ENCODE measurements at regions not wholly inside any gene's neighbourhood (a gene's known extent, or its start where the extent isn't known, plus 50 kb on each side); places are given as distances from the start of the nearest gene placed in this dataset.
"Not testable (repeated sequence)": the region's sequence is repeated elsewhere in the genome, so short reads cannot be mapped to it uniquely, and the experiment has no call there.

DNA sequence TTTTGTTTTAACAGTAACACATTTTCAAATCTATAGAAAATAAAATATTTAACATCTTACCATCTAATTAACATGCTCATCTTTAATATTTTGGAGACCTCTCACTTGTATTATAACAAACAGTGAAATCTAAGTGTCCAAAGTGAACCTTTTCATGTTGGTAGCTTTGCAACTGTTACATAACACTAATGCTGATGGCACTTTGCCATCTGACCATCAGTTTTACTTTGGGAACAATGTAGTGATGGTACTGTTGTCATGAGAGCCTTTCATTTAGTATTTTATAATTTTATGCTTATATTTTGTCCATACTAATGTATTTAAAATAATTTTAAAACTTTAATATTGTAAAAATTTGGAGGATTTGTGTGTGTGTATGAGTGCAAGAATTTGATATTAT is 1017.0 kb upstream of the KCND2 start:
- ATAC-seq (ENCODE audit: low read depth) (no peak), DNase-seq (no peak)
- Mint-ChIP-seq H3K4me3 (no peak overlapping the region), H3K27ac (no peak overlapping the region), H3K27me3 (no peaks in the 10 kb centered on the region), H3K9me3 (ENCODE audit: insufficient read depth) (no peaks in the 10 kb centered on the region), H3K4me1 (no peaks in the 10 kb centered on the region)
- ChIA-PET CTCF (no interaction called here), POLR2A (no interaction called here)
- Histone ChIP-seq H3K27ac (ENCODE audit: low read length in 2 of 2) (no peak overlapping the region), H3K4me2 (replicated peaks; ENCODE audit: low read depth, low read length, poor library complexity, severe bottlenecking) (no peak overlapping the region), H4K20me1 (ENCODE audit: control insufficient read depth, insufficient read depth, low read length, poor library complexity, severe bottlenecking) (no peaks in the 10 kb centered on the region), H3K4me3 (ENCODE audit: control extremely low read depth in 1 of 5, extremely low read depth in 1 of 5, insufficient read depth in 1 of 5, low read depth in 2 of 5, low read length in 4 of 5) (no peak overlapping the region), H3K79me2 (ENCODE audit: control insufficient read depth, insufficient read depth, low read length) (no peaks in the 10 kb centered on the region), H3K4me1 (ENCODE audit: control insufficient read depth in 2 of 2, insufficient read depth in 2 of 2, low read length in 2 of 2) (no peaks in the 10 kb centered on the region), H3K9ac (ENCODE audit: low read length) (no peak overlapping the region), H3K27me3 (replicated peaks in 1 of 4; ENCODE audit: control extremely low read depth in 1 of 4, control insufficient read depth in 3 of 4, insufficient read depth in 4 of 4, low read length in 3 of 4) (no peaks in the 10 kb centered on the region), H2AFZ (ENCODE audit: insufficient read depth, low read depth, low read length, poor library complexity, severe bottlenecking) (no peak overlapping the region), H3K9me3 (ENCODE audit: control extremely low read depth in 1 of 3, control insufficient read depth in 2 of 3, insufficient read depth in 1 of 3, low read length in 2 of 3) (no peaks in the 10 kb centered on the region), H3K36me3 (replicated peaks in 1 of 2; ENCODE audit: control extremely low read depth in 1 of 2, control insufficient read depth in 1 of 2, extremely low read depth in 1 of 2, insufficient read depth in 2 of 2, low read length in 1 of 2) (no peaks in the 10 kb centered on the region)
- intact Hi-C loops (cut with micrococcal nuclease), result no loop called here
- TF ChIP-seq EZH2 (IDR thresholded peaks at IDR 0.05; ENCODE audit: borderline replicate concordance, insufficient read depth, low read depth, low read length, poor library complexity, severe bottlenecking), result no peak
- TF ChIP-seq CTCF (IDR thresholded peaks at IDR 0.05), result no peak

DNA sequence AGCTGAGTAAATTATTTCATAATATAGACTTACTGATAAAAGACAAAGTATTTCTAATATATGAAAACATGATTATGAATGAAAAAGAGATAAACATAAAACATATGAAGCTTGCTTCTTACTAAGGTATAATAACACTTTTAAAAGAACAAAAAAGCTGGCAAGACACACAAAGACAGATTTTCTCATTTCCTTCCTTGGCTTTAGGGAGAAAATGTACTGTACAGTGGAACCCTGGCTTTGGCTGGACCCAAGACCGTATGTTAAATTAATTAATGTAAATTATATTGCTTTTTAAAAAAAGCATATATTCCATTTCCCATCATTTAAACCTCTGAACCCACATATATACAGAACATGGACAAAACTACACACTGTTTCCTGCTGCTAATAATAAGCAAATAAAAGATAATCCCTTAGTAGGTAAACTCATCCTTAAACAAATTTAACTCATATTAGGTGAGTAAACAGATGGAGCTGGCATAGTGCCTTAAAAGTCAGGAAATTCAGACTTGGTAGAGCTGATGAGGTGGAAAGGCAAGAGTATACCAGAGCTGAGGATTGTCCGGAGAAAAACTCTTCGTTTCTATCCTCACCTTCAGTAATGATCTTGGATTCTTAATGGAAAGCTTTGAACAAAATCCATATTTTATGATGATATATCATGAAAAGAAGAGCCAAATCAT is 1016.4 kb upstream of the KCND2 start:
- Histone ChIP-seq H3K27me3 (replicated peaks in 1 of 4; ENCODE audit: control extremely low read depth in 1 of 4, control insufficient read depth in 3 of 4, insufficient read depth in 4 of 4, low read length in 3 of 4) (no peaks in the 10 kb centered on the region), H3K4me2 (replicated peaks; ENCODE audit: low read depth, low read length, poor library complexity, severe bottlenecking) (no peak overlapping the region), H2AFZ (ENCODE audit: insufficient read depth, low read depth, low read length, poor library complexity, severe bottlenecking) (no peak overlapping the region), H3K36me3 (replicated peaks in 1 of 2; ENCODE audit: control extremely low read depth in 1 of 2, control insufficient read depth in 1 of 2, extremely low read depth in 1 of 2, insufficient read depth in 2 of 2, low read length in 1 of 2) (no peaks in the 10 kb centered on the region), H3K9ac (ENCODE audit: low read length) (no peak overlapping the region), H3K9me3 (ENCODE audit: control extremely low read depth in 1 of 3, control insufficient read depth in 2 of 3, insufficient read depth in 1 of 3, low read length in 2 of 3) (no peaks in the 10 kb centered on the region), H3K27ac (ENCODE audit: low read length in 2 of 2) (no peak overlapping the region), H3K4me3 (ENCODE audit: control extremely low read depth in 1 of 5, extremely low read depth in 1 of 5, insufficient read depth in 1 of 5, low read depth in 2 of 5, low read length in 4 of 5) (no peak overlapping the region), H4K20me1 (ENCODE audit: control insufficient read depth, insufficient read depth, low read length, poor library complexity, severe bottlenecking) (no peaks in the 10 kb centered on the region), H3K4me1 (ENCODE audit: control insufficient read depth in 2 of 2, insufficient read depth in 2 of 2, low read length in 2 of 2) (no peaks in the 10 kb centered on the region), H3K79me2 (ENCODE audit: control insufficient read depth, insufficient read depth, low read length) (no peaks in the 10 kb centered on the region)
- Mint-ChIP-seq H3K27ac (no peak overlapping the region), H3K9me3 (ENCODE audit: insufficient read depth) (no peaks in the 10 kb centered on the region), H3K4me1 (no peaks in the 10 kb centered on the region), H3K4me3 (no peak overlapping the region), H3K27me3 (no peaks in the 10 kb centered on the region)
- ChIA-PET POLR2A (no interaction called here), CTCF (no interaction called here)
- no peak for TF ChIP-seq CTCF (IDR thresholded peaks at IDR 0.05)
- no peak for TF ChIP-seq EZH2 (IDR thresholded peaks at IDR 0.05; ENCODE audit: borderline replicate concordance, insufficient read depth, low read depth, low read length, poor library complexity, severe bottlenecking)
- DNase-seq, result no peak
- intact Hi-C loops (cut with micrococcal nuclease), result no loop called here
- ATAC-seq (ENCODE audit: low read depth), result no peak
- WGBS (ENCODE audit: insufficient coverage), result no CpG with 5 or more reads among the region's 3 CpGs

DNA sequence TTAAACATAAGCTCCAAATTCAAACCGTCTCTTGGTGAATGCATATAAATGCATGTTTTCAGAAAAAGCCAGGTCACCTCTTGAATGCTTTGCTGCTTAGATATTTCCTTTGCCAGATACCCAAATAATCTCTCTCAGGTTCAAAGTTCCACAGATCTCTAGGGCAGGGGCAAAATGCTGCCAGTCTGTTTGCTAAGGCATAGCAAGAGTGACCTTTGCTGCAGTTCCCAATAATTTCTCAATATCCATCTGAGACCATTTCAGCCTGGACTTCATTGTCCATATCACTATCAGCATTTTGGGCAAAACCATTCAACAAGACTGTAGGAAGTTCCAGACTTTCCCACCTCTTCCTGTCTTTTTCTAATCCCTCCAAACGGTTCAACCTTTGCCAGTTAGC is 1006.2 kb upstream of the KCND2 start:
- H3K9ac ChIP-seq (ENCODE audit: low read length); DNase-seq; H3K27me3 ChIP-seq (replicated peaks in 1 of 4; ENCODE audit: control extremely low read depth in 1 of 4, control insufficient read depth in 3 of 4, insufficient read depth in 4 of 4, low read length in 3 of 4); CTCF ChIA-PET; intact Hi-C loops (cut with micrococcal nuclease); H3K4me1 ChIP-seq (ENCODE audit: control insufficient read depth in 2 of 2, insufficient read depth in 2 of 2, low read length in 2 of 2); H3K27me3 Mint-ChIP-seq; H3K9me3 ChIP-seq (ENCODE audit: control extremely low read depth in 1 of 3, control insufficient read depth in 2 of 3, insufficient read depth in 1 of 3, low read length in 2 of 3); H3K36me3 ChIP-seq (replicated peaks in 1 of 2; ENCODE audit: control extremely low read depth in 1 of 2, control insufficient read depth in 1 of 2, extremely low read depth in 1 of 2, insufficient read depth in 2 of 2, low read length in 1 of 2); H3K27ac ChIP-seq (ENCODE audit: low read length in 2 of 2); POLR2A ChIA-PET; H3K4me1 Mint-ChIP-seq; ATAC-seq (ENCODE audit: low read depth); H4K20me1 ChIP-seq (ENCODE audit: control insufficient read depth, insufficient read depth, low read length, poor library complexity, severe bottlenecking); H3K27ac Mint-ChIP-seq; H3K79me2 ChIP-seq (ENCODE audit: control insufficient read depth, insufficient read depth, low read length); H3K9me3 Mint-ChIP-seq (ENCODE audit: insufficient read depth); H3K4me2 ChIP-seq (replicated peaks; ENCODE audit: low read depth, low read length, poor library complexity, severe bottlenecking); H2AFZ ChIP-seq (ENCODE audit: insufficient read depth, low read depth, low read length, poor library complexity, severe bottlenecking); H3K4me3 ChIP-seq (ENCODE audit: control extremely low read depth in 1 of 5, extremely low read depth in 1 of 5, insufficient read depth in 1 of 5, low read depth in 2 of 5, low read length in 4 of 5); H3K4me3 Mint-ChIP-seq: not testable (repeated sequence)
- 53% methylated on average over 2 of the region's 2 CpGs for WGBS (ENCODE audit: insufficient coverage)
